A673 (cell line): ENCODE measurements at regions not wholly inside any gene's neighbourhood (a gene's known extent, or its start where the extent isn't known, plus 50 kb on each side); places are given as distances from the start of the nearest gene placed in this dataset.

Source experiments
- BruUV-seq: library from RNA; stranded (reverse); fragments of 400-500 nt; replicated peaks from 2 replicates; lab custom pipeline; 2021; lab: Mats Ljungman, UMichigan
- CTCF ChIA-PET: fragments of 300-600 bp; sonication (Branson Sonifier 250); formaldehyde crosslinking; loops from one replicate; lab custom pipeline; 2022; ENCODE audit warnings: antibody characterized with exemption; lab: Charles Lee
- POLR2A ChIA-PET: fragments of 300-600 bp; sonication (Branson Sonifier 250); formaldehyde crosslinking; loops from one replicate; lab custom pipeline; 2022; ENCODE audit warnings: antibody characterized with exemption; ENCODE audit not compliant: low non-redundant PET; lab: Charles Lee
- DNase-seq: peaks from one replicate; pipeline ENCODE4 v3.0.0-alpha.2; 2015; ENCODE audit warnings: low spot score
- H3K27ac ChIP-seq: fragments of 200-600 bp; sonication (generic); 2 replicates; pipeline ENCODE4 v1.5.1; 2016; ENCODE audit warnings: mixed run types, low read depth, mild to moderate bottlenecking, mixed read lengths, antibody characterized with exemption, low read length; ENCODE audit not compliant: poor library complexity, severe bottlenecking
- H3K27me3 ChIP-seq: fragments of 200-600 bp; sonication (generic); replicated peaks from 2 replicates; pipeline ENCODE4 v1.6.1; 2017; ENCODE audit warnings: mixed run types, low read depth, mild to moderate bottlenecking, mixed read lengths, antibody characterized with exemption, low read length; ENCODE audit not compliant: insufficient read depth, poor library complexity
- H3K36me3 ChIP-seq: fragments of 200-600 bp; sonication (generic); 2 replicates; pipeline ENCODE4 v1.6.1; 2016; ENCODE audit warnings: mixed run types, mild to moderate bottlenecking, mixed read lengths, antibody characterized with exemption, low read length; ENCODE audit not compliant: insufficient read depth, poor library complexity, severe bottlenecking
- H3K4me1 ChIP-seq: fragments of 200-600 bp; sonication (generic); 2 replicates; pipeline ENCODE4 v1.6.1; 2017; ENCODE audit warnings: mixed run types, mild to moderate bottlenecking, mixed read lengths, antibody characterized with exemption, low read length; ENCODE audit not compliant: insufficient read depth, poor library complexity, severe bottlenecking
- H3K4me3 ChIP-seq: fragments of 200-600 bp; sonication (generic); 2 replicates; pipeline ENCODE4 v1.5.1; 2016; ENCODE audit warnings: low read depth, mixed run types, mild to moderate bottlenecking, mixed read lengths, low read length; ENCODE audit not compliant: poor library complexity, severe bottlenecking
- H3K9me3 ChIP-seq: fragments of 200-600 bp; sonication (generic); 2 replicates; pipeline ENCODE4 v1.6.1; 2016; ENCODE audit warnings: mixed run types, low read depth, mild to moderate bottlenecking, mixed read lengths, antibody characterized with exemption, low read length; ENCODE audit not compliant: poor library complexity, severe bottlenecking
- EZH2 ChIP-seq: fragments of 200-600 bp; sonication (generic); IDR thresholded peaks from 2 replicates; pipeline ENCODE4 v1.6.1; 2017; ENCODE audit warnings: borderline replicate concordance, low read depth, mild to moderate bottlenecking, mixed read lengths, antibody characterized with exemption, low read length; ENCODE audit not compliant: poor library complexity, severe bottlenecking
- intact Hi-C: fragments of 100-400 bp; cut with micrococcal nuclease; formaldehyde crosslinking; loops from one replicate; pipeline ENCODE4 v1.10.0; 2022; ENCODE audit not compliant: unreplicated experiment
- TF ChIP-seq, protein P1 (sequence below): fragments of 300-800, 200-600 bp; sonication (generic); conservative IDR thresholded peaks from 2 replicates; pipeline ENCODE4 v1.5.1; 2017; ENCODE audit warnings: low read depth, mild to moderate bottlenecking, antibody characterized with exemption, low read length, moderate library complexity, mixed read lengths

DNA sequence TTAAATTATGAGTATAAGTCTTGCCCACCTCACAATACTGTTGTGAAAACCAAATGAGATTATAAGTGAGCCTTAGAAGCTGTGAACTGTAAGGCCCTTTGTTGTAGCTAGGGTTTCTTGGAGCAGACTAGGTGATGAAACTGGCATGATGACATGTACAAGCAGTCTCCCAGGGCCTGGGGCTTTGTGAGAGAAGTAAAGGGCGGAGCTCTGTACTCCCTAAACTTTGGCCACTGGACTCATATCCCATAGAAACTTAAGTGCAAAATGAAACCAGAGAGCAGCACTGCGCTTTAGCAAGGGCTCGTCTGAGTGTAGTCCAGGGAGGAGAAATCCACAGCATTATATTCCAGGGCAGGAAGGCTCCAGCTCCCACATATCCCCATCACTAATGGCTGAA is 385.6 kb upstream of the FGF16 start:
- DNase-seq = no peak
- Histone ChIP-seq H3K4me1 (no peaks in the 10 kb centered on the region), H3K9me3 (no peaks in the 10 kb centered on the region), H3K36me3 (no peaks in the 10 kb centered on the region), H3K4me3 (no peak overlapping the region), H3K27ac (no peak overlapping the region), H3K27me3 (no peaks in the 10 kb centered on the region)
- CTCF ChIA-PET = no interaction called here
- intact Hi-C loops = no loop called here
- POLR2A ChIA-PET = no interaction called here
- no TSS peak for BruUV-seq
- TF ChIP-seq, protein P1, sequence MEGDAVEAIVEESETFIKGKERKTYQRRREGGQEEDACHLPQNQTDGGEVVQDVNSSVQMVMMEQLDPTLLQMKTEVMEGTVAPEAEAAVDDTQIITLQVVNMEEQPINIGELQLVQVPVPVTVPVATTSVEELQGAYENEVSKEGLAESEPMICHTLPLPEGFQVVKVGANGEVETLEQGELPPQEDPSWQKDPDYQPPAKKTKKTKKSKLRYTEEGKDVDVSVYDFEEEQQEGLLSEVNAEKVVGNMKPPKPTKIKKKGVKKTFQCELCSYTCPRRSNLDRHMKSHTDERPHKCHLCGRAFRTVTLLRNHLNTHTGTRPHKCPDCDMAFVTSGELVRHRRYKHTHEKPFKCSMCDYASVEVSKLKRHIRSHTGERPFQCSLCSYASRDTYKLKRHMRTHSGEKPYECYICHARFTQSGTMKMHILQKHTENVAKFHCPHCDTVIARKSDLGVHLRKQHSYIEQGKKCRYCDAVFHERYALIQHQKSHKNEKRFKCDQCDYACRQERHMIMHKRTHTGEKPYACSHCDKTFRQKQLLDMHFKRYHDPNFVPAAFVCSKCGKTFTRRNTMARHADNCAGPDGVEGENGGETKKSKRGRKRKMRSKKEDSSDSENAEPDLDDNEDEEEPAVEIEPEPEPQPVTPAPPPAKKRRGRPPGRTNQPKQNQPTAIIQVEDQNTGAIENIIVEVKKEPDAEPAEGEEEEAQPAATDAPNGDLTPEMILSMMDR = no peak
- TF ChIP-seq EZH2 = no peak

DNA sequence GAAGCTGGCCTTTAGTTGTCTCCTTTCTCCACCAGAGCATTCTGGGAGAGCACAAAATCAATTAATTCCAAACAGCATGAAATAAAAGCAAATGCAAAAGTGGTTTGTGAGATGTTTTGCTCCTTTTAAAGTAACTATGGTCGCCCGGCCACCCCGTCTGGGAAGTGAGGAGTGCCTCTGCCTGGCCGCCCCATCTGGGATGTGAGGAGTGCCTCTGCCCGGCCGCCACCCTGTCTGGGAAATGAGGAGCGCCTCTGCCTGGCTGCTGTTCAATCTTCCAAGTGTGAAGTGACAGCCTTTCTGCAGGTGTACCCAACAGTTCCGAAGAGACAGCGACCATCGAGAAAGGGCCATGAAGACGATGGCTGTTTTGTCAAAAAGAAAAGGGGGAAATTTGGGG is 381.3 kb upstream of the FGF16 start:
- no peaks in the 10 kb centered on the region for H3K36me3 ChIP-seq
- no TSS peak for BruUV-seq
- ChIA-PET CTCF (no interaction called here), POLR2A (no interaction called here)
- intact Hi-C loops = no loop called here
- H3K9me3 ChIP-seq = no peaks in the 10 kb centered on the region
- DNase-seq = no peak
- no peak overlapping the region for H3K27ac ChIP-seq
- no peaks in the 10 kb centered on the region for H3K27me3 ChIP-seq
- TF ChIP-seq EZH2 = no peak
- TF ChIP-seq, protein P1 = no peak
- no peaks in the 10 kb centered on the region for H3K4me1 ChIP-seq
- H3K4me3 ChIP-seq = no peak overlapping the region

DNA sequence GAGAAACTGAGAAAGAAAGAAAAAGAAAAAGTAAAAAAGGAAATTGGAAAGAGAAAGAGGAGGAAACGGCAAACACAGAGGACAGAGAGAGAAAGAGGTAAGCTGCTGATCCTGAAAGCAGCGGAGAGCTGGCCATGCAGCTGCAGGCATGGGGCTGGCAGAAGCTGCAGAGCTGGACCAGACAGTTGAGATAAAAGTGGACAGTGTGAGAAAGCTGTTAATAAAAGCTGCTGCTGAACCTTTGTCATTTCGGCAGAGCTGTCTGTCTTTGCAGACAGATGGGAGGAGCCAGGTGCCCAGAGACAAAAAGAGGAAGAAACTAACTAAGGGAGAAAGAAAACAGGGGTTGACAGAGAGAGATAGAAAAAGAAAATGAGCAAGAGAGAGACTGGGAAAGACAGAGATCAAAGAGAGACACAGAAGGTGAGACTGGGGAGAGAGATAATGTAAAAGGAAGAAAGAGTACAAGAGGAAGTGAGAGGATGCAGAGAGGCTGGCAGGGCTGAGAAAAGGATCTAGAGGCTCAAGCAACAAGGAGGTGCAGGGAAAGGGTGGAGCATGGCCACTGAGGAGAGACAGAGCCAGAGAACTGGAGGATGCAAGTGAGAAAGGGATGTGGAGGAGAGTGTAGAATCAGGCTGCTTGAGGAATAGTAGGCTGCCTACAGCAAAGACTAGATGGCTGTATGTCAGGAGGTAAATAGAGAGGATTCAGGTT is 376.8 kb upstream of the FGF16 start:
- H3K4me3 ChIP-seq = no peak overlapping the region
- CTCF ChIA-PET = no interaction called here
- H3K27me3 ChIP-seq = no peaks in the 10 kb centered on the region
- no peaks in the 10 kb centered on the region for H3K36me3 ChIP-seq
- no peaks in the 10 kb centered on the region for H3K9me3 ChIP-seq
- intact Hi-C loops = no loop called here
- POLR2A ChIA-PET = no interaction called here
- no peak for DNase-seq
- H3K27ac ChIP-seq = no peak overlapping the region
- no peaks in the 10 kb centered on the region for H3K4me1 ChIP-seq
- TF ChIP-seq, protein P1 = no peak
- TF ChIP-seq EZH2 = no peak
- no TSS peak for BruUV-seq
